Progenitor cell of endocrine pancreas (in vitro differentiated cells): ENCODE measurements at regions not wholly inside any gene's neighbourhood (a gene's known extent, or its start where the extent isn't known, plus 50 kb on each side); places are given as distances from the start of the nearest gene placed in this dataset.

Source experiments
- DNase-seq: peaks from one replicate; pipeline ENCODE4 v3.0.0; 2021; ENCODE audit warnings: low spot score; ENCODE audit not compliant: unreplicated experiment
- H3K27ac Mint-ChIP-seq: 2 replicates; pipeline ENCODE4 v1.8.0; 2021; ENCODE audit warnings: mild to moderate bottlenecking, moderate library complexity, mixed read lengths
- H3K27me3 Mint-ChIP-seq: 2 replicates; pipeline ENCODE4 v1.8.0; 2021; ENCODE audit warnings: mixed read lengths
- H3K36me3 Mint-ChIP-seq: 2 replicates; pipeline ENCODE4 v1.8.0; 2022; ENCODE audit warnings: mixed read lengths; ENCODE audit not compliant: insufficient read depth
- H3K4me1 Mint-ChIP-seq: 2 replicates; pipeline ENCODE4 v1.8.0; 2021; ENCODE audit warnings: low read depth, mixed read lengths
- H3K4me3 Mint-ChIP-seq: 2 replicates; pipeline ENCODE4 v1.8.0; 2021; ENCODE audit warnings: low read depth, mild to moderate bottlenecking, moderate library complexity, mixed read lengths
- H3K9me3 Mint-ChIP-seq: 2 replicates; pipeline ENCODE4 v1.8.0; 2021; ENCODE audit warnings: low read depth, mixed read lengths
- TF ChIP-seq, protein P1 (sequence below): fragments of 200-600 bp; sonication (generic); IDR thresholded peaks from one replicate; pipeline ENCODE4 v1.5.0; 2021; ENCODE audit warnings: antibody characterized with exemption, mild to moderate bottlenecking; ENCODE audit not compliant: unreplicated experiment

DNA sequence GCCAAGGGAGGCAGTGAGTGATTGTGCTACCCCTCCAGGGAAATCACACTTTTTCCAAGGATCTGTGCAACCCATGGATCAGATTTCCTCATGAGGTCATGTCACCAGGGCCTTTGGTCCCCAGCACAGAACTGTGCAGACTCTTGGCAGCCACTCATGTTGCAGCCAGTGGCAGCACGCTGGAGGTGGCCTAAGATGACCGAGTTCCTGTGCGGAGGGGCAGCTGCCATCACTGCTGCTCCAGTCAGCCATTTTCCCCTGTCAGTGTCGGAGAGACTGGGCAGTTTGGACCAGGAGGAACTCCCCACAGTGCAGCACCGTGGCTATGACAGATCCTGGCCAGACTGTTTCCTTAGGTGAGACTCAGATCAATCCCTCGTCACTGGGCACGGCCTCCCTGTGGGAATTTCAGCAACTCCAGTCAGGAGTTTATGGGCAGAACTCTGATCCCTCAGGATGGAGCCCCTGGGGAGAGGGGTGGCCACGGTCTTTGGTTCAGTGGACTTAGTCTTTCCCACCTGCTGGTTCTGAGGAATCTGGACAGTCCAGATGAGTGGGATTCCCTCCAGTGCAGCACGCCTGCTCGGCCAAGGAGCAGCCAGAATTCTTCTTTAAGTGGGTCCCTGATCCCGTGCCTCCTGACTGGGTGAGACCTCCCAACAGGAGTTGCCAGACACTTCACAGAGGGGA, 194.6 kb upstream of the CARD18 start:
- no peaks in the 10 kb centered on the region for H3K27me3 Mint-ChIP-seq
- no peak overlapping the region for H3K27ac Mint-ChIP-seq
- no peaks in the 10 kb centered on the region for H3K4me1 Mint-ChIP-seq
- no peaks in the 10 kb centered on the region for H3K36me3 Mint-ChIP-seq
- no peak for DNase-seq
- H3K4me3 Mint-ChIP-seq, result no peak overlapping the region
- peaks cover 30% of the 10 kb centered on the region for H3K9me3 Mint-ChIP-seq
- TF ChIP-seq, protein P1, sequence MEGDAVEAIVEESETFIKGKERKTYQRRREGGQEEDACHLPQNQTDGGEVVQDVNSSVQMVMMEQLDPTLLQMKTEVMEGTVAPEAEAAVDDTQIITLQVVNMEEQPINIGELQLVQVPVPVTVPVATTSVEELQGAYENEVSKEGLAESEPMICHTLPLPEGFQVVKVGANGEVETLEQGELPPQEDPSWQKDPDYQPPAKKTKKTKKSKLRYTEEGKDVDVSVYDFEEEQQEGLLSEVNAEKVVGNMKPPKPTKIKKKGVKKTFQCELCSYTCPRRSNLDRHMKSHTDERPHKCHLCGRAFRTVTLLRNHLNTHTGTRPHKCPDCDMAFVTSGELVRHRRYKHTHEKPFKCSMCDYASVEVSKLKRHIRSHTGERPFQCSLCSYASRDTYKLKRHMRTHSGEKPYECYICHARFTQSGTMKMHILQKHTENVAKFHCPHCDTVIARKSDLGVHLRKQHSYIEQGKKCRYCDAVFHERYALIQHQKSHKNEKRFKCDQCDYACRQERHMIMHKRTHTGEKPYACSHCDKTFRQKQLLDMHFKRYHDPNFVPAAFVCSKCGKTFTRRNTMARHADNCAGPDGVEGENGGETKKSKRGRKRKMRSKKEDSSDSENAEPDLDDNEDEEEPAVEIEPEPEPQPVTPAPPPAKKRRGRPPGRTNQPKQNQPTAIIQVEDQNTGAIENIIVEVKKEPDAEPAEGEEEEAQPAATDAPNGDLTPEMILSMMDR, result no peak

DNA sequence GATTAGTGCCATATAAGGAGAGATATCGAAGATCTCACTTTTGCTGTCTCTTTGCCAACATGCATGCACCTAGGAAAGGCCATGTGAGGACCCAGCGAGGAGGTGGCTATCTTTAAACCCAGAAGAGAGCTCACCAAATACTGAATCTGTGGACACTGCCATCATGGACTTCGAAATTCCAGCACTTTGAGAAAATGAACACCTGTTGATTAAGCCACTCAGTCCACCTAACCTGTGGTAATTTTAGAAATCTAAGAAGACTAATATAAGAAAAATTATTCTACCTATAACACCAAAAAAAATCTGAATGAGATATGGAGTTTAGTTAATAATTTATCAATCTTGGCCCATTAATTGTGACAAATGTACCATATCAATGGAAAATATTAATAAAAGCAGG, 193.6 kb upstream of the CARD18 start:
- Mint-ChIP-seq H3K27me3 (no peaks in the 10 kb centered on the region), H3K9me3 (peaks cover 25% of the 10 kb centered on the region), H3K36me3 (no peaks in the 10 kb centered on the region), H3K27ac (no peak overlapping the region), H3K4me3 (no peak overlapping the region), H3K4me1 (no peaks in the 10 kb centered on the region)
- DNase-seq, result no peak
- TF ChIP-seq, protein P1, result no peak

DNA sequence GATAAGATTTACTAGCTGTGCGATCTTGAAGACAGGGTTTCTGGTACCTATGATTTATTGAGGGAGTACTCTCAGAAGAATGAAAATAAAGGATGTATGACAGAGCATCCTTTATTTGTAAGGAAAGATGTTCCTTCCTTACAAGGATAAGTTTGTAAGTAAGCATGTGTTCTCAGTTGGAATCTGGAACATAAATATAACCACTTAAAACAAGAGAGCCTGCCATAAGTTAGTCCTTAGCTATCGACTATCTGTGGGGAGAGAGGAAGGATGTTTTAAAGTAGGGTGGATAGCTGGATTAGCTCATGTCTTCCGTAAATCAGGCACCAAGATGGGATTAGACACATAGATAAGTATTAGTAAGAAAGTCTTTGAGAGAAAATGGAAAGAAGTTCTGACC, 192.6 kb upstream of the CARD18 start:
- Mint-ChIP-seq H3K27me3 (no peaks in the 10 kb centered on the region), H3K4me3 (no peak overlapping the region), H3K27ac (no peak overlapping the region), H3K36me3 (no peaks in the 10 kb centered on the region), H3K9me3 (peaks cover 15% of the 10 kb centered on the region), H3K4me1 (no peaks in the 10 kb centered on the region)
- TF ChIP-seq, protein P1, result no peak
- DNase-seq, result no peak

DNA sequence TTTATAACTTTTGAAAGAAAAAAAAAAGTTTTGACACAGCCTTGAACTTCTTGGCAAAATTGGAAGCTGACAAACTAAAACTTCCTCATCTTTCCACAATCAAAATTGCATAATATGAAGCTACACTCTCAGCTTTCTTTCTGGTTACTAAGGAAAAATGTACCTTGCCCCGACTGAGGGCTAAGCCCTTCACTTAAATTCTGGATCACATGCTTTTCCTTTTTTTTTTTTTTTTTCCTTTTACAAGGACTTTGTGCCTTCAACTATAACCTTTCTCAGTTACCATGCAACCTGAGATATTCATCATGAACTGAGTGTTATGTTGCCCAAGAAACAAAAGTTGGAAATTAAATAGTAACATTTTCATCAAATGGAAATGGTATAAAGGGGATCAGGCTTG, 188.5 kb upstream of the CARD18 start:
- Mint-ChIP-seq H3K27me3 (no peaks in the 10 kb centered on the region), H3K27ac (no peak overlapping the region), H3K36me3 (no peaks in the 10 kb centered on the region), H3K4me1 (no peaks in the 10 kb centered on the region), H3K9me3 (peaks cover 3% of the 10 kb centered on the region), H3K4me3 (no peak overlapping the region)
- DNase-seq, result no peak
- TF ChIP-seq, protein P1, result no peak

DNA sequence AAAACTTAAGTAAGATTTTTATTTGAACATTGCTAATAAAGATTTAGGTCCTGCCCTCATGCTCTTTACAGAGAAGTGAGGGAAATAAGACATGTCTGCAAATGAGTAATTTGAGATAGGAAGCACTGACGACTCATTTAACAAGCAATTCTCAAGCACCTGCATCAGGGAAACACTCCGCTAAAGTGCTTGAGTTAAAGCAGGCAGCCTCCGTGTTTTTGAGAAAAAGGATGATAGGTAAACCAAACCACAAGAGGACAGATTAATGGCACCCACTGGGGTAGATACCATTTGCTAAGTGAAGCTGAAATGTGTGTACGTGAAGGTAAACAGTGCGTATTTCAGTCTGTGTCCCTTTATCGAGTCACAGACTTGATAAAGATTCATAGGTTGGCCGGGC, 184.6 kb upstream of the CARD18 start:
- peaks cover 3% of the 10 kb centered on the region for H3K9me3 Mint-ChIP-seq
- TF ChIP-seq, protein P1, result no peak
- no peaks in the 10 kb centered on the region for H3K36me3 Mint-ChIP-seq
- H3K4me1 Mint-ChIP-seq, result no peaks in the 10 kb centered on the region
- no peak overlapping the region for H3K4me3 Mint-ChIP-seq
- DNase-seq, result no peak
- H3K27ac Mint-ChIP-seq, result no peak overlapping the region
- H3K27me3 Mint-ChIP-seq, result no peaks in the 10 kb centered on the region
